ENCODE measurements at regions not wholly inside any gene's neighbourhood (a gene's known extent, or its start where the extent isn't known, plus 50 kb on each side); places are given as distances from the start of the nearest gene placed in this dataset.
A peak's percentile ranks its signal among the peaks of the same experiment; 100 is the strongest.

DNA sequence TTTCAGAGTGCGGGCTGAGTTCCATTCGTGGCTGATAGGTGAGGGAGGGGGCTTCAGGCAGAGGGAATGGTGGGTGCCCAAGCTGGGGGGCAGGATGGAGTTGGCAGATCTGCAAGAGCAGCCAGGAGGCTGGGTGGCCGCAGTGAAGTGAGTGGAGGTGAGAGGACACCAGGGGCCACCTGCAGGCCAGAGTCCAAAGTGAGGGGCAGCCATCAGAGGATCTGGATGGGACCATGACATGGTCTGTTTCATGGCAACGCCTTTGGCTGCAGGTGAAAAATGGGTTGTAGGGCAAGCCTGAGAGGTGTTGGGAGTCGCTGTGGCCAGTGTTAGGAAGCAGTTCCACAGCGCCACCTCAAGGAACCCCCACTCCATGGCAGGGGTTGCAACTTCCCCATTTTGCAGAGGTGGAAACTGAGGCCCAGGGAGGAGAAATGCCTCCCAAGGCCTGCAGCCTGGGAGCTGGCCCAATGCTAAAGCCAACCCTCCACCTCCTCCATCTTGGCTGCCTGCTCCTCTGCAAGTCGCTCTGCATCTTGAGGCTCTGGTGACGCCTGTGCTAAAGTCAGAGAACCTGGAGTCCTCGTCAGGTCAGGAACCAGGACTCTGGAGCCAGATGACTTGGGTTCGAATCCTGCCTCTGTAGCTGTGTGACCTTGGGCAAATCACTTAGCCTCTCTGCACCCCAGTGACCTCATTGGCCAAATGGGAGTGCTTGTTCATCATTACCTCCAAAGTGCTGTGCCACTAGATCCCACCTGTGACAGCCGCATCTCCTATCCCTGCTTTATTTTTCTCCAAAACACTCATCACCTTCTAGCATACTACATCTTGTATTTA is 153.8 kb downstream of the CEBPB start:
- TF ChIP-seq, protein P1, sequence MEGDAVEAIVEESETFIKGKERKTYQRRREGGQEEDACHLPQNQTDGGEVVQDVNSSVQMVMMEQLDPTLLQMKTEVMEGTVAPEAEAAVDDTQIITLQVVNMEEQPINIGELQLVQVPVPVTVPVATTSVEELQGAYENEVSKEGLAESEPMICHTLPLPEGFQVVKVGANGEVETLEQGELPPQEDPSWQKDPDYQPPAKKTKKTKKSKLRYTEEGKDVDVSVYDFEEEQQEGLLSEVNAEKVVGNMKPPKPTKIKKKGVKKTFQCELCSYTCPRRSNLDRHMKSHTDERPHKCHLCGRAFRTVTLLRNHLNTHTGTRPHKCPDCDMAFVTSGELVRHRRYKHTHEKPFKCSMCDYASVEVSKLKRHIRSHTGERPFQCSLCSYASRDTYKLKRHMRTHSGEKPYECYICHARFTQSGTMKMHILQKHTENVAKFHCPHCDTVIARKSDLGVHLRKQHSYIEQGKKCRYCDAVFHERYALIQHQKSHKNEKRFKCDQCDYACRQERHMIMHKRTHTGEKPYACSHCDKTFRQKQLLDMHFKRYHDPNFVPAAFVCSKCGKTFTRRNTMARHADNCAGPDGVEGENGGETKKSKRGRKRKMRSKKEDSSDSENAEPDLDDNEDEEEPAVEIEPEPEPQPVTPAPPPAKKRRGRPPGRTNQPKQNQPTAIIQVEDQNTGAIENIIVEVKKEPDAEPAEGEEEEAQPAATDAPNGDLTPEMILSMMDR (IDR thresholded peaks at IDR 0.05; ENCODE audit: low read length): peak; percentile 48; the same call in 1 of the 2 replicates
- TF ChIP-seq EZH2 (IDR thresholded peaks at IDR 0.05; ENCODE audit: borderline replicate concordance, low read length): no peak
